ENCODE measurements at regions not wholly inside any gene's neighbourhood (a gene's known extent, or its start where the extent isn't known, plus 50 kb on each side); places are given as distances from the start of the nearest gene placed in this dataset.

GRCh38 chr5:10849278-10849677, 88.2 kb upstream of the DAP start:
- H3K4me3 Mint-ChIP-seq (ENCODE audit: unreplicated experiment) = no peak overlapping the region
- H3K4me1 Mint-ChIP-seq (ENCODE audit: low read depth, unreplicated experiment) = no peaks in the 10 kb centered on the region
- no peak overlapping the region for H3K27ac Mint-ChIP-seq (ENCODE audit: unreplicated experiment)

DNA sequence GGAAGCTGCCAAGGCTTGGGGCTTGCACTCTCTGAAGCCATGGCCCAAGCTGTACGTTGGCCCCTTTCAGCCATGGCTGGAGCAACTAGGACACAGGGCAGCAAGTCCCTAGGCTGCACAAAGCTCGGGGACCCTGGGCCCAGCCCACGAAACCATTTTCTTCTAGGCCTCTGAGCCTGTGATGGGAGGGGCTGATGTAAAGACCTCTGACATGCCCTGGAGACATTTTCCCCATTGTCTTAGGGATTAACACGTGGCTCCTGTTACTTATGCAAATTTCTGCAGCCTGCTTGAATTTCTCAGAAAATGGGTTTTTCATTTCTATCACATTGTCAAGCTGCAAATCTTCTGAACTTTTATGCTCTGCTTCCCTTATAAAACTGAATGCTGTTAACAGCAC, 83.0 kb upstream of the DAP start:
- Mint-ChIP-seq H3K4me3 (ENCODE audit: unreplicated experiment) (no peak overlapping the region), H3K36me3 (ENCODE audit: unreplicated experiment) (peaks cover 12% of the 10 kb centered on the region), H3K27ac (ENCODE audit: unreplicated experiment) (no peak overlapping the region), H3K4me1 (ENCODE audit: low read depth, unreplicated experiment) (no peaks in the 10 kb centered on the region), H3K9me3 (ENCODE audit: unreplicated experiment) (peaks cover 6% of the 10 kb centered on the region), H3K27me3 (ENCODE audit: unreplicated experiment) (no peaks in the 10 kb centered on the region)
- no peak for TF ChIP-seq CTCF (IDR thresholded peaks at IDR 0.05; ENCODE audit: partially characterized antibody, unreplicated experiment)
- no peak for DNase-seq

More at GRCh38 chr5:10849278-10849677, 88.2 kb upstream of the DAP start:
- no peaks in the 10 kb centered on the region for H3K27me3 Mint-ChIP-seq (ENCODE audit: unreplicated experiment)
- TF ChIP-seq CTCF (IDR thresholded peaks at IDR 0.05; ENCODE audit: partially characterized antibody, unreplicated experiment) = no peak
- no peaks in the 10 kb centered on the region for H3K9me3 Mint-ChIP-seq (ENCODE audit: unreplicated experiment)
- H3K36me3 Mint-ChIP-seq (ENCODE audit: unreplicated experiment) = peaks cover 5% of the 10 kb centered on the region
- no peak for DNase-seq

DNA sequence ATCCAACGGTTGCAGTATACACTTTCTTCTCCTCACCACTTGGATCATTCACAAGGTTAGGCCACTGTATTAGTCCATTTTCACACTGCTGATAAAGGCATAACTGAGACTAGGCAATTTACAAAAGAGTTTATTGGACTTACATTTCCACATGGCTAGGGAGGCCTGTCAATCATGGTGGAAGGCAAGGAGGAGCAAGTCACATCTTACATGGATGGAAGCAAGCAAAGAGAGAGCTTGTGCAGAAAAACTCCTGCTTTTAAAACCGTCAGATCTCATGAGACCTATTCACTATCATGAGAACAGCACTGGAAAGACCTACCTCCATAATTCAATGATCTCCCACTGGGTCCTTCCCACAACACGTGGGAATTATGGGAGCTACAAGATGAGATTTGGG, 81.8 kb upstream of the DAP start:
- H3K4me3 Mint-ChIP-seq (ENCODE audit: unreplicated experiment) = no peak overlapping the region

GRCh38 chr5:10839916-10840599, 79.0 kb upstream of the DAP start:
- Mint-ChIP-seq H3K4me3 (ENCODE audit: unreplicated experiment) (no peak overlapping the region), H3K27ac (ENCODE audit: unreplicated experiment) (no peak overlapping the region), H3K4me1 (ENCODE audit: low read depth, unreplicated experiment) (no peaks in the 10 kb centered on the region), H3K36me3 (ENCODE audit: unreplicated experiment) (peaks cover 12% of the 10 kb centered on the region), H3K9me3 (ENCODE audit: unreplicated experiment) (peaks cover 6% of the 10 kb centered on the region), H3K27me3 (ENCODE audit: unreplicated experiment) (no peaks in the 10 kb centered on the region)
- no peak for DNase-seq
- TF ChIP-seq CTCF (IDR thresholded peaks at IDR 0.05; ENCODE audit: partially characterized antibody, unreplicated experiment) = no peak

More for the DNA sequence above, 81.8 kb upstream of the DAP start:
- no peak for TF ChIP-seq CTCF (IDR thresholded peaks at IDR 0.05; ENCODE audit: partially characterized antibody, unreplicated experiment)
- Mint-ChIP-seq H3K27ac (ENCODE audit: unreplicated experiment) (no peak overlapping the region), H3K27me3 (ENCODE audit: unreplicated experiment) (no peaks in the 10 kb centered on the region), H3K36me3 (ENCODE audit: unreplicated experiment) (peaks cover 12% of the 10 kb centered on the region), H3K4me1 (ENCODE audit: low read depth, unreplicated experiment) (no peaks in the 10 kb centered on the region), H3K9me3 (ENCODE audit: unreplicated experiment) (peaks cover 6% of the 10 kb centered on the region)
- DNase-seq = no peak

GRCh38 chr5:10839118-10839517, 78.1 kb upstream of the DAP start:
- Mint-ChIP-seq H3K9me3 (ENCODE audit: unreplicated experiment) (peaks cover 6% of the 10 kb centered on the region), H3K27ac (ENCODE audit: unreplicated experiment) (no peak overlapping the region), H3K4me1 (ENCODE audit: low read depth, unreplicated experiment) (no peaks in the 10 kb centered on the region), H3K36me3 (ENCODE audit: unreplicated experiment) (peaks cover 7% of the 10 kb centered on the region), H3K4me3 (ENCODE audit: unreplicated experiment) (no peak overlapping the region), H3K27me3 (ENCODE audit: unreplicated experiment) (no peaks in the 10 kb centered on the region)
- no peak for TF ChIP-seq CTCF (IDR thresholded peaks at IDR 0.05; ENCODE audit: partially characterized antibody, unreplicated experiment)
- no peak for DNase-seq
